ENCODE measurements at regions not wholly inside any gene's neighbourhood (a gene's known extent, or its start where the extent isn't known, plus 50 kb on each side); places are given as distances from the start of the nearest gene placed in this dataset.

- no peak overlapping the region for H3K4me3 ChIP-seq (ENCODE audit: low read depth in 2 of 2, low read length in 2 of 2)
- no peak overlapping the region for H3K27ac ChIP-seq (ENCODE audit: low read length)
- CTCF ChIA-PET, result interaction anchor here (0.6 to 1.0 kb wide), 2 partner anchors 10 to 201 kb away, joined by 3 to 4 read pairs; no protein-coding TSS in a partner anchor
- POLR2A ChIA-PET, result no interaction called here
- in situ Hi-C loops (cut with HindIII; ENCODE audit: low pct_unique_long_range_greater_than_20kb, low sequenced_read_pairs) (no loop called here), intact Hi-C loops (cut with micrococcal nuclease; ENCODE audit: unreplicated experiment) (loop anchor here (1.0 kb wide), 1 partner anchor 201 kb away; no protein-coding TSS in a partner anchor)
- no peak for ATAC-seq
- no peaks in the 10 kb centered on the region for H3K4me1 ChIP-seq (ENCODE audit: control insufficient read depth, insufficient read depth, low read length)
- TF ChIP-seq REST (IDR thresholded peaks at IDR 0.05; ENCODE audit: insufficient read depth in 1 of 2, low read depth in 2 of 2, low read length in 1 of 2), result no peak
- TF ChIP-seq, protein P1, sequence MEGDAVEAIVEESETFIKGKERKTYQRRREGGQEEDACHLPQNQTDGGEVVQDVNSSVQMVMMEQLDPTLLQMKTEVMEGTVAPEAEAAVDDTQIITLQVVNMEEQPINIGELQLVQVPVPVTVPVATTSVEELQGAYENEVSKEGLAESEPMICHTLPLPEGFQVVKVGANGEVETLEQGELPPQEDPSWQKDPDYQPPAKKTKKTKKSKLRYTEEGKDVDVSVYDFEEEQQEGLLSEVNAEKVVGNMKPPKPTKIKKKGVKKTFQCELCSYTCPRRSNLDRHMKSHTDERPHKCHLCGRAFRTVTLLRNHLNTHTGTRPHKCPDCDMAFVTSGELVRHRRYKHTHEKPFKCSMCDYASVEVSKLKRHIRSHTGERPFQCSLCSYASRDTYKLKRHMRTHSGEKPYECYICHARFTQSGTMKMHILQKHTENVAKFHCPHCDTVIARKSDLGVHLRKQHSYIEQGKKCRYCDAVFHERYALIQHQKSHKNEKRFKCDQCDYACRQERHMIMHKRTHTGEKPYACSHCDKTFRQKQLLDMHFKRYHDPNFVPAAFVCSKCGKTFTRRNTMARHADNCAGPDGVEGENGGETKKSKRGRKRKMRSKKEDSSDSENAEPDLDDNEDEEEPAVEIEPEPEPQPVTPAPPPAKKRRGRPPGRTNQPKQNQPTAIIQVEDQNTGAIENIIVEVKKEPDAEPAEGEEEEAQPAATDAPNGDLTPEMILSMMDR (IDR thresholded peaks at IDR 0.05), result peak; percentile 67; the same call in 1 of the 2 replicates
- peak; percentile 12 for DNase-seq (ENCODE audit: low read depth, low spot score)
- no peaks in the 10 kb centered on the region for H3K27me3 ChIP-seq (ENCODE audit: control insufficient read depth, insufficient read depth, low read length)
- no TSS peak for BruUV-seq (replicated peaks)
- no peaks in the 10 kb centered on the region for H3K9me3 ChIP-seq (ENCODE audit: control insufficient read depth, insufficient read depth, low read depth, low read length)
- H3K36me3 ChIP-seq (ENCODE audit: control insufficient read depth, insufficient read depth, low read length), result no peaks in the 10 kb centered on the region
These were observed 106.2 kb upstream of the NAV3 start for GRCh38 chr12:77724367-77724957.

- TF ChIP-seq TCF7L2 (IDR thresholded peaks at IDR 0.05; ENCODE audit: low read depth, low read length), result no peak
- ATAC-seq, result no peak
- Histone ChIP-seq H3K9me3 (ENCODE audit: control insufficient read depth, insufficient read depth, low read depth, low read length) (no peaks in the 10 kb centered on the region), H3K4me3 (ENCODE audit: low read depth in 2 of 2, low read length in 2 of 2) (no peak overlapping the region), H3K27ac (ENCODE audit: low read length) (no peak overlapping the region), H3K4me1 (ENCODE audit: control insufficient read depth, insufficient read depth, low read length) (no peaks in the 10 kb centered on the region), H3K36me3 (ENCODE audit: control insufficient read depth, insufficient read depth, low read length) (no peaks in the 10 kb centered on the region), H3K27me3 (ENCODE audit: control insufficient read depth, insufficient read depth, low read length) (no peaks in the 10 kb centered on the region)
- BruUV-seq (replicated peaks), result no TSS peak
- DNase-seq (ENCODE audit: low read depth, low spot score), result no peak
- ChIA-PET CTCF (no interaction called here), POLR2A (no interaction called here)
- in situ Hi-C loops (cut with HindIII; ENCODE audit: low pct_unique_long_range_greater_than_20kb, low sequenced_read_pairs), result no loop called here
- intact Hi-C loops (cut with micrococcal nuclease; ENCODE audit: unreplicated experiment), result no loop called here
These were observed 107.4 kb upstream of the NAV3 start for GRCh38 chr12:77723308-77723707.

DNA sequence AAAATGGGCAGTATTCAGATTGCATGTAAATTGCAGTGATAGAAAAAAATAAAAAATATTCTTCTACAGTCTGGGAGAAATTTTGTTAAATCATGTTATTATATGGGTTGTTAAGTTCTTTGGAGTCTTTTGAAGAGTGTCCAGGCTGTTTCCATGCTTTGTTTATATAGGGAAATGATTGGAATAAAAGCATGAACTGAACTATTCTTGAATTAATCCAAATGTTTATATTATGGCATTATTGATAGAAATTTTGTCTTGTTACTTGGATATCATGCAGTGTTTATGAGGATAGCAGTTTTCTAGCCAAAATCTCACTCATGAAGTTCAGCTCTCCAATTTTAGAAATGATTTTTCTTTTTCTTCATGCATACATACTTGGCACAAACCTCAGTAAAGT is 108.2 kb upstream of the NAV3 start:
- Histone ChIP-seq H3K9me3 (ENCODE audit: control insufficient read depth, insufficient read depth, low read depth, low read length) (no peaks in the 10 kb centered on the region), H3K27me3 (ENCODE audit: control insufficient read depth, insufficient read depth, low read length) (no peaks in the 10 kb centered on the region), H3K36me3 (ENCODE audit: control insufficient read depth, insufficient read depth, low read length) (no peaks in the 10 kb centered on the region), H3K4me1 (ENCODE audit: control insufficient read depth, insufficient read depth, low read length) (no peaks in the 10 kb centered on the region), H3K27ac (ENCODE audit: low read length) (no peak overlapping the region), H3K4me3 (ENCODE audit: low read depth in 2 of 2, low read length in 2 of 2) (no peak overlapping the region)
- TF ChIP-seq SIN3A (IDR thresholded peaks at IDR 0.05; ENCODE audit: borderline replicate concordance, insufficient read depth, low read depth, low read length) (no peak), POLR2AphosphoS5 (IDR thresholded peaks at IDR 0.05; ENCODE audit: low read depth, low read length) (no peak), TCF7L2 (IDR thresholded peaks at IDR 0.05; ENCODE audit: low read depth, low read length) (no peak), REST (IDR thresholded peaks at IDR 0.05; ENCODE audit: insufficient read depth in 1 of 2, low read depth in 2 of 2, low read length in 1 of 2) (no peak)
- TF ChIP-seq, protein P1 (IDR thresholded peaks at IDR 0.05), result no peak
- ATAC-seq (no peak), DNase-seq (ENCODE audit: low read depth, low spot score) (no peak)
- intact Hi-C loops (cut with micrococcal nuclease; ENCODE audit: unreplicated experiment), result no loop called here
- in situ Hi-C loops (cut with HindIII; ENCODE audit: low pct_unique_long_range_greater_than_20kb, low sequenced_read_pairs), result no loop called here
- CTCF ChIA-PET, result no interaction called here
- POLR2A ChIA-PET, result no interaction called here
- BruUV-seq (replicated peaks), result no TSS peak

All from Panc1 (cell line).